ENCODE measurements at regions not wholly inside any gene's neighbourhood (a gene's known extent, or its start where the extent isn't known, plus 50 kb on each side); places are given as distances from the start of the nearest gene placed in this dataset.

DNA sequence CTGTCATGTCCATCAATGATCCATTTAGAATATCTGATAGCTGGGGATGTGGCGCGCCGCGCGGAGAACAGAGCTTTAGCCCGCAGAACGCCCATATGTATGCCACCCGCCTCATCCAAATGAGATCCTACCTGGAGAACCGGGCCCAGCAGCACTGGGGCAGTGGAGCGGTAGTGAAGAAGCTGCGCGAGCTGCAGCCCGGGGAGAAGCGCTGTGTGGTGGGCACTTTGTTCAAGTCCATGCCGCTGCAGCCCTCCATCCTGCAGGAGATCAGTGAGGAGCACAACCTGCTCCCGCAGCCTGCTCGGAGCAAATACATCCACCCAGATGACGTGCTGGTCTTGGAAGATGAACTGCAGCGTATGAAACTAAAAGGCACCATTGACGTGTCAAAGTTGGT is 313.7 kb downstream of the NR2F1-AS1 start:
- Histone ChIP-seq H2AFZ (ENCODE audit: low read depth, low read length) (no peak overlapping the region), H3K36me3 (replicated peaks; ENCODE audit: low read depth, low read length) (no peaks in the 10 kb centered on the region), H3K4me3 (ENCODE audit: low read length) (no peak overlapping the region), H3K9me3 (ENCODE audit: insufficient read depth, low read length) (no peaks in the 10 kb centered on the region), H3K27ac (ENCODE audit: low read length) (no peak overlapping the region), H3K27me3 (ENCODE audit: low read depth, low read length) (no peaks in the 10 kb centered on the region), H3K9ac (ENCODE audit: low read length) (no peak overlapping the region), H3K4me1 (ENCODE audit: low read length) (no peaks in the 10 kb centered on the region), H3K79me2 (ENCODE audit: low read length) (no peaks in the 10 kb centered on the region), H3K4me2 (ENCODE audit: low read length) (no peak overlapping the region), H4K20me1 (ENCODE audit: insufficient read depth, low read length) (no peaks in the 10 kb centered on the region)
- no peak for TF ChIP-seq CTCF (IDR thresholded peaks at IDR 0.05; ENCODE audit: low read depth, low read length)
- TF ChIP-seq EZH2phosphoT487 (IDR thresholded peaks at IDR 0.05; ENCODE audit: low read depth) = no peak

DNA sequence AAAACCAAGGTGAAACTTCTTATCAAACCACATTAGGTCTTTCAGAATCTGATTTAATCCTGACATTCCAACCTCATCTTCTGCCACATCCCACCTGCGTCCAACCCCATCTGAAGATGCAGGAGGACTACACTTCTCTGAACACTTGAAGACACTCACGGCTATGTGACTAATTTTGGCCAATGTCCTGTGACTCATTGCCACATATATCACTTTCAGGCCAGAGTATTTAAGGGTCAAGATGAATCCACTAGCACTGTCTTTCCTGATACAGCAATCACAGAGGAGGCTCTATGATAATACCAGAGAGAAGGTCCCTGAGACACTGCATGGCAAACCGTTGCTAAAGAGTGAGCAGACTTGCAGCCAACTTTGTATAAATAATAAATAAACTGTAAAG is 323.4 kb downstream of the NR2F1-AS1 start:
- Histone ChIP-seq H2AFZ (ENCODE audit: low read depth, low read length) (no peak overlapping the region), H4K20me1 (ENCODE audit: insufficient read depth, low read length) (no peaks in the 10 kb centered on the region), H3K9ac (ENCODE audit: low read length) (no peak overlapping the region), H3K4me2 (ENCODE audit: low read length) (no peak overlapping the region), H3K27ac (ENCODE audit: low read length) (no peak overlapping the region), H3K9me3 (ENCODE audit: insufficient read depth, low read length) (no peaks in the 10 kb centered on the region), H3K79me2 (ENCODE audit: low read length) (no peaks in the 10 kb centered on the region), H3K36me3 (replicated peaks; ENCODE audit: low read depth, low read length) (no peaks in the 10 kb centered on the region), H3K4me1 (ENCODE audit: low read length) (no peaks in the 10 kb centered on the region), H3K4me3 (ENCODE audit: low read length) (no peak overlapping the region), H3K27me3 (ENCODE audit: low read depth, low read length) (no peaks in the 10 kb centered on the region)
- TF ChIP-seq CTCF (IDR thresholded peaks at IDR 0.05; ENCODE audit: low read depth, low read length) = no peak
- TF ChIP-seq EZH2phosphoT487 (IDR thresholded peaks at IDR 0.05; ENCODE audit: low read depth) = no peak

- no peak overlapping the region for H2AFZ ChIP-seq (ENCODE audit: low read depth, low read length)
- no peaks in the 10 kb centered on the region for H4K20me1 ChIP-seq (ENCODE audit: insufficient read depth, low read length)
- TF ChIP-seq EZH2phosphoT487 (IDR thresholded peaks at IDR 0.05; ENCODE audit: low read depth) (no peak), CTCF (IDR thresholded peaks at IDR 0.05; ENCODE audit: low read depth, low read length) (no peak)
- no peak overlapping the region for H3K4me2 ChIP-seq (ENCODE audit: low read length)
- no peaks in the 10 kb centered on the region for H3K4me1 ChIP-seq (ENCODE audit: low read length)
- no peak overlapping the region for H3K4me3 ChIP-seq (ENCODE audit: low read length)
- no peaks in the 10 kb centered on the region for H3K36me3 ChIP-seq (replicated peaks; ENCODE audit: low read depth, low read length)
- H3K27me3 ChIP-seq (ENCODE audit: low read depth, low read length) = no peaks in the 10 kb centered on the region
- H3K9ac ChIP-seq (ENCODE audit: low read length) = no peak overlapping the region
- no peaks in the 10 kb centered on the region for H3K9me3 ChIP-seq (ENCODE audit: insufficient read depth, low read length)
- no peaks in the 10 kb centered on the region for H3K79me2 ChIP-seq (ENCODE audit: low read length)
- H3K27ac ChIP-seq (ENCODE audit: low read length) = no peak overlapping the region
Measured at GRCh38 chr5:93255796-93256195, 325.2 kb downstream of the NR2F1-AS1 start.

DNA sequence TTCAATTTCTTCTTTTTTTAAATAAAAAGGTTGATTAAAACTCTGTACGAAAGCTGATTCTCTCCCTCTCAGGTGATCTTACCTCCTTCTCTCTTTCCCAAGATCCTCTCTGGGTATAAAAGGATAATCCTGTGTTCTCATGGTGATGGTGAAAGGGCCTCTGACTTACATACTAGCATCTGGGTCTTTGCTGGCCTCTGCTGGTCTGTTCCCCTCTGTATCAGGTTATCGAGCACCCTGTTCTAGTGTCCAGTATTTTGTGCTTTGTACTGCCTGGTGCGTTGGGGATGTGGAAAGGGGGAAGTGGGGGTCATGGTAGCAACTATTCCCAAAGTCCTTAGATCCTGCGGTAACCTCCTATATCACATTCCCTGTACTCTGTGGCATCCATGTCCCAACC is 328.9 kb downstream of the NR2F1-AS1 start:
- no peaks in the 10 kb centered on the region for H3K79me2 ChIP-seq (ENCODE audit: low read length)
- TF ChIP-seq CTCF (IDR thresholded peaks at IDR 0.05; ENCODE audit: low read depth, low read length) = no peak
- no peak for TF ChIP-seq EZH2phosphoT487 (IDR thresholded peaks at IDR 0.05; ENCODE audit: low read depth)
- no peak overlapping the region for H3K9ac ChIP-seq (ENCODE audit: low read length)
- no peaks in the 10 kb centered on the region for H4K20me1 ChIP-seq (ENCODE audit: insufficient read depth, low read length)
- no peak overlapping the region for H3K27ac ChIP-seq (ENCODE audit: low read length)
- no peak overlapping the region for H3K4me2 ChIP-seq (ENCODE audit: low read length)
- no peaks in the 10 kb centered on the region for H3K27me3 ChIP-seq (ENCODE audit: low read depth, low read length)
- no peaks in the 10 kb centered on the region for H3K36me3 ChIP-seq (replicated peaks; ENCODE audit: low read depth, low read length)
- H3K4me1 ChIP-seq (ENCODE audit: low read length) = 0 out of 2 replicates have a peak, but pooled peaks cover under 1% of the 10 kb centered on the region
- H3K4me3 ChIP-seq (ENCODE audit: low read length) = no peak overlapping the region
- no peak overlapping the region for H2AFZ ChIP-seq (ENCODE audit: low read depth, low read length)
- no peaks in the 10 kb centered on the region for H3K9me3 ChIP-seq (ENCODE audit: insufficient read depth, low read length)

Measured in OCI-LY3 (cell line).